ENCODE measurements at regions not wholly inside any gene's neighbourhood (a gene's known extent, or its start where the extent isn't known, plus 50 kb on each side); places are given as distances from the start of the nearest gene placed in this dataset.
"Not testable (repeated sequence)": the region's sequence is repeated elsewhere in the genome, so short reads cannot be mapped to it uniquely, and the experiment has no call there.

GRCh38 chr7:46904523-46904922 is 677.4 kb downstream of the TNS3 start:
- H3K36me3 ChIP-seq (ENCODE audit: control insufficient read depth in 2 of 2, insufficient read depth in 2 of 2, low read length in 1 of 2); H3K4me3 ChIP-seq (ENCODE audit: low read depth in 1 of 2, low read length in 2 of 2); H3K9me3 ChIP-seq (ENCODE audit: control insufficient read depth in 2 of 2, insufficient read depth in 1 of 2, low read depth in 1 of 2, low read length in 1 of 2); H3K27ac ChIP-seq (ENCODE audit: low read depth in 2 of 2, low read length in 1 of 2); H3K27me3 ChIP-seq (ENCODE audit: control insufficient read depth in 1 of 2, insufficient read depth in 2 of 2, low read length in 2 of 2); H3K4me1 ChIP-seq (ENCODE audit: control insufficient read depth in 2 of 2, insufficient read depth in 2 of 2, low read length in 1 of 2): not testable (repeated sequence)
- WGBS, 2 donors: 98 to 100% methylated on average over 1 of the region's 1 CpG

- 84 to 85% methylated on average over 2 of the region's 2 CpGs for WGBS, 2 donors
- H3K4me1 ChIP-seq (ENCODE audit: control insufficient read depth in 2 of 2, insufficient read depth in 2 of 2, low read length in 1 of 2): no peaks in the 10 kb centered on the region
- no peak overlapping the region for H3K4me3 ChIP-seq (ENCODE audit: low read depth in 1 of 2, low read length in 2 of 2)
- no peak overlapping the region for H3K27ac ChIP-seq (ENCODE audit: low read depth in 2 of 2, low read length in 1 of 2)
- H3K9me3 ChIP-seq (ENCODE audit: control insufficient read depth in 2 of 2, insufficient read depth in 1 of 2, low read depth in 1 of 2, low read length in 1 of 2): no peaks in the 10 kb centered on the region
- H3K36me3 ChIP-seq (ENCODE audit: control insufficient read depth in 2 of 2, insufficient read depth in 2 of 2, low read length in 1 of 2): no peaks in the 10 kb centered on the region
- no peaks in the 10 kb centered on the region for H3K27me3 ChIP-seq (ENCODE audit: control insufficient read depth in 1 of 2, insufficient read depth in 2 of 2, low read length in 2 of 2)
Observed at GRCh38 chr7:46902463-46902862, 679.4 kb downstream of the TNS3 start.

- no peaks in the 10 kb centered on the region for H3K27me3 ChIP-seq (ENCODE audit: control insufficient read depth in 1 of 2, insufficient read depth in 2 of 2, low read length in 2 of 2)
- H3K9me3 ChIP-seq (ENCODE audit: control insufficient read depth in 2 of 2, insufficient read depth in 1 of 2, low read depth in 1 of 2, low read length in 1 of 2): no peaks in the 10 kb centered on the region
- no peak overlapping the region for H3K27ac ChIP-seq (ENCODE audit: low read depth in 2 of 2, low read length in 1 of 2)
- no peak overlapping the region for H3K4me3 ChIP-seq (ENCODE audit: low read depth in 1 of 2, low read length in 2 of 2)
- no peaks in the 10 kb centered on the region for H3K36me3 ChIP-seq (ENCODE audit: control insufficient read depth in 2 of 2, insufficient read depth in 2 of 2, low read length in 1 of 2)
- H3K4me1 ChIP-seq (ENCODE audit: control insufficient read depth in 2 of 2, insufficient read depth in 2 of 2, low read length in 1 of 2): no peaks in the 10 kb centered on the region
- WGBS, 2 donors: 55 to 56% methylated on average over 6 of the region's 6 CpGs
Observed at GRCh38 chr7:46900312-46901263, 681.3 kb downstream of the TNS3 start.

GRCh38 chr7:46897381-46897780 is 684.5 kb downstream of the TNS3 start:
- H3K27me3 ChIP-seq (ENCODE audit: control insufficient read depth in 1 of 2, insufficient read depth in 2 of 2, low read length in 2 of 2): no peaks in the 10 kb centered on the region
- WGBS, 2 donors: 76 to 80% methylated on average over 4 of the region's 4 CpGs
- H3K36me3 ChIP-seq (ENCODE audit: control insufficient read depth in 2 of 2, insufficient read depth in 2 of 2, low read length in 1 of 2): no peaks in the 10 kb centered on the region
- no peak overlapping the region for H3K4me3 ChIP-seq (ENCODE audit: low read depth in 1 of 2, low read length in 2 of 2)
- no peak overlapping the region for H3K27ac ChIP-seq (ENCODE audit: low read depth in 2 of 2, low read length in 1 of 2)
- peaks cover 0 to 4% of the 10 kb centered on the region in 2 donors for H3K9me3 ChIP-seq (ENCODE audit: control insufficient read depth in 2 of 2, insufficient read depth in 1 of 2, low read depth in 1 of 2, low read length in 1 of 2)
- H3K4me1 ChIP-seq (ENCODE audit: control insufficient read depth in 2 of 2, insufficient read depth in 2 of 2, low read length in 1 of 2): no peaks in the 10 kb centered on the region

GRCh38 chr7:46886669-46887374 is 695.1 kb downstream of the TNS3 start:
- Histone ChIP-seq H3K36me3 (ENCODE audit: control insufficient read depth in 2 of 2, insufficient read depth in 2 of 2, low read length in 1 of 2) (no peaks in the 10 kb centered on the region), H3K9me3 (ENCODE audit: control insufficient read depth in 2 of 2, insufficient read depth in 1 of 2, low read depth in 1 of 2, low read length in 1 of 2) (no peaks in the 10 kb centered on the region), H3K27me3 (ENCODE audit: control insufficient read depth in 1 of 2, insufficient read depth in 2 of 2, low read length in 2 of 2) (no peaks in the 10 kb centered on the region), H3K4me1 (ENCODE audit: control insufficient read depth in 2 of 2, insufficient read depth in 2 of 2, low read length in 1 of 2) (no peaks in the 10 kb centered on the region), H3K4me3 (ENCODE audit: low read depth in 1 of 2, low read length in 2 of 2) (no peak overlapping the region), H3K27ac (ENCODE audit: low read depth in 2 of 2, low read length in 1 of 2) (no peak overlapping the region)
- 71 to 83% methylated on average over 8 of the region's 8 CpGs for WGBS, 2 donors

- H3K27me3 ChIP-seq (ENCODE audit: control insufficient read depth in 1 of 2, insufficient read depth in 2 of 2, low read length in 2 of 2): no peaks in the 10 kb centered on the region
- WGBS, 2 donors: 63 to 71% methylated on average over 5 of the region's 5 CpGs
- no peak overlapping the region for H3K27ac ChIP-seq (ENCODE audit: low read depth in 2 of 2, low read length in 1 of 2)
- H3K9me3 ChIP-seq (ENCODE audit: control insufficient read depth in 2 of 2, insufficient read depth in 1 of 2, low read depth in 1 of 2, low read length in 1 of 2): no peaks in the 10 kb centered on the region
- H3K4me1 ChIP-seq (ENCODE audit: control insufficient read depth in 2 of 2, insufficient read depth in 2 of 2, low read length in 1 of 2): no peaks in the 10 kb centered on the region
- H3K4me3 ChIP-seq (ENCODE audit: low read depth in 1 of 2, low read length in 2 of 2): no peak overlapping the region
- H3K36me3 ChIP-seq (ENCODE audit: control insufficient read depth in 2 of 2, insufficient read depth in 2 of 2, low read length in 1 of 2): no peaks in the 10 kb centered on the region
Observed at GRCh38 chr7:46885167-46885566, 696.7 kb downstream of the TNS3 start.

GRCh38 chr7:46881507-46882127 is 700.3 kb downstream of the TNS3 start:
- H3K4me3 ChIP-seq (ENCODE audit: low read depth in 1 of 2, low read length in 2 of 2): no peak overlapping the region
- H3K36me3 ChIP-seq (ENCODE audit: control insufficient read depth in 2 of 2, insufficient read depth in 2 of 2, low read length in 1 of 2): no peaks in the 10 kb centered on the region
- H3K27ac ChIP-seq (ENCODE audit: low read depth in 2 of 2, low read length in 1 of 2): no peak overlapping the region
- WGBS, 2 donors: 75 to 81% methylated on average over 6 of the region's 6 CpGs
- no peaks in the 10 kb centered on the region for H3K9me3 ChIP-seq (ENCODE audit: control insufficient read depth in 2 of 2, insufficient read depth in 1 of 2, low read depth in 1 of 2, low read length in 1 of 2)
- H3K27me3 ChIP-seq (ENCODE audit: control insufficient read depth in 1 of 2, insufficient read depth in 2 of 2, low read length in 2 of 2): no peaks in the 10 kb centered on the region
- H3K4me1 ChIP-seq (ENCODE audit: control insufficient read depth in 2 of 2, insufficient read depth in 2 of 2, low read length in 1 of 2): no peaks in the 10 kb centered on the region

GRCh38 chr7:46880508-46881196 is 701.3 kb downstream of the TNS3 start:
- Histone ChIP-seq H3K27ac (ENCODE audit: low read depth in 2 of 2, low read length in 1 of 2) (no peak overlapping the region), H3K4me1 (ENCODE audit: control insufficient read depth in 2 of 2, insufficient read depth in 2 of 2, low read length in 1 of 2) (no peaks in the 10 kb centered on the region), H3K4me3 (ENCODE audit: low read depth in 1 of 2, low read length in 2 of 2) (no peak overlapping the region), H3K36me3 (ENCODE audit: control insufficient read depth in 2 of 2, insufficient read depth in 2 of 2, low read length in 1 of 2) (no peaks in the 10 kb centered on the region), H3K9me3 (ENCODE audit: control insufficient read depth in 2 of 2, insufficient read depth in 1 of 2, low read depth in 1 of 2, low read length in 1 of 2) (no peaks in the 10 kb centered on the region), H3K27me3 (ENCODE audit: control insufficient read depth in 1 of 2, insufficient read depth in 2 of 2, low read length in 2 of 2) (no peaks in the 10 kb centered on the region)
- WGBS, 2 donors: 68 to 76% methylated on average over 7 of the region's 7 CpGs

- Histone ChIP-seq H3K27ac (ENCODE audit: low read depth in 2 of 2, low read length in 1 of 2) (no peak overlapping the region), H3K36me3 (ENCODE audit: control insufficient read depth in 2 of 2, insufficient read depth in 2 of 2, low read length in 1 of 2) (no peaks in the 10 kb centered on the region)
- 63 to 67% methylated on average over 2 of the region's 2 CpGs for WGBS, 2 donors
Observed at GRCh38 chr7:46879783-46880182, 702.1 kb downstream of the TNS3 start.

More at GRCh38 chr7:46879783-46880182, 702.1 kb downstream of the TNS3 start:
- Histone ChIP-seq H3K27me3 (ENCODE audit: control insufficient read depth in 1 of 2, insufficient read depth in 2 of 2, low read length in 2 of 2) (no peaks in the 10 kb centered on the region), H3K9me3 (ENCODE audit: control insufficient read depth in 2 of 2, insufficient read depth in 1 of 2, low read depth in 1 of 2, low read length in 1 of 2) (no peaks in the 10 kb centered on the region), H3K4me3 (ENCODE audit: low read depth in 1 of 2, low read length in 2 of 2) (no peak overlapping the region), H3K4me1 (ENCODE audit: control insufficient read depth in 2 of 2, insufficient read depth in 2 of 2, low read length in 1 of 2) (no peaks in the 10 kb centered on the region)

Data from esophagus (tissue), 2 donors.